Activated CD4-positive, CD25-positive, alpha-beta regulatory T cell treated with anti-CD3 and anti-CD28 coated beads, Interleukin-2, amount 50 U/mL, for 24 hours (primary cell): ENCODE measurements at regions not wholly inside any gene's neighbourhood (a gene's known extent, or its start where the extent isn't known, plus 50 kb on each side); places are given as distances from the start of the nearest gene placed in this dataset.
"Not testable (repeated sequence)": the region's sequence is repeated elsewhere in the genome, so short reads cannot be mapped to it uniquely, and the experiment has no call there.

Experiments
- ATAC-seq, 2 donors: fragments of 150-1000 bp; cut with Tn5 transposase; one replicate each; pipeline ENCODE4 v1.10.0; 2021; ENCODE audit warnings: mild to moderate bottlenecking in 1 of 2, moderate library complexity in 1 of 2

DNA sequence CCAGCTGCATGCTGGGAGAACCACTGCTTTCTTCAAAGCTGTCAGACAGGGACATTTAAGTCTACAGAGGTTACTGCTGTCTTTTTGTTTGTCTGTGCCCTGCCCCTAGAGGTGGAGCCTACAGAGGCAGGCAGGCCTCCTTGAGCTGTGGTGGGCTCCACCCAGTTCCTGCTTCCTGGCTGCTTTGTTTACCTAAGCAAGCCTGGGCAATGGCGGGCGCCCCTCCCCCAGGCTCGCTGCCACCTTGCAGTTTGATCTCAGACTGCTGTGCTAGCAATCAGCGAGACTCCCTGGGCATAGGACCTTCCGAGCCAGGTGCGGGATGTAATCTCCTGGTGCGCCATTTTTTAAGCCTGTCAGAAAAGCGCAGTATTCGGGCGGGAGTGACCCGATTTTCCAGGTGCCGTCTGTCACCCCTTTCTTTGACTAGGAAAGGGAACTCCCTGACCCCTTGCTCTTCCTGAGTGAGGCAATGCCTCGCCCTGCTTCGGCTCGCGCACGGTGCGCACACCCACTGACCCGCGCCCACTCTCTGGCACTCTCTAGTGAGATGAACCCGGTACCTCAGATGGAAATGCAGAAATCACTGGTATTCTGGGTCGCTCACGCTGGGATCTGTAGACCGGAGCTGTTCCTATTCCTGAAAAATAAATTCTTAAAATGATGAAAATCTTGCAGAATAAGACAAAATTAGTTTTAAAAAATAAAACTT, 1022.9 kb downstream of the RAPGEF2 start:
- ATAC-seq = not testable (repeated sequence)

DNA sequence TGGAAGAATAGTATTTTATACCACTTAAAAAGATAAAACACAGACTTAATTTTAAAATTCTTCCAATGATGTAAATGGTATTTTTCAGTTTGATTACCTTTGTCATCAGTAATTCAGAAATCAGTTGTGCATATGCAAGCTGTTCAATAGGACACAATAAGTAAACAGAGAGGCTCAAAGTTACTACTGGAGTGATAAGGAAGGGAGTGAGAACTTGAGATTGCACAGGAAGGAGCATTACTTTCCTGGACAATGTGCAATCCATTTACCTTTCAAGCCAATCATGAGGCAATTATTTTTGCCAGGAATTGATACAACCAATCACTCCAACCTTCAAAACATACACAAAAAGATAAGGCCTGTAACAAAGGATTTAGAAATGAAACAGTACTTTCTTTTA, 1024.3 kb downstream of the RAPGEF2 start:
- no peak for ATAC-seq

- no peak for ATAC-seq
Observed at GRCh38 chr4:160129439-160129838, 1026.6 kb downstream of the RAPGEF2 start.

GRCh38 chr4:160136021-160136420, 1033.1 kb downstream of the RAPGEF2 start:
- ATAC-seq = no peak

DNA sequence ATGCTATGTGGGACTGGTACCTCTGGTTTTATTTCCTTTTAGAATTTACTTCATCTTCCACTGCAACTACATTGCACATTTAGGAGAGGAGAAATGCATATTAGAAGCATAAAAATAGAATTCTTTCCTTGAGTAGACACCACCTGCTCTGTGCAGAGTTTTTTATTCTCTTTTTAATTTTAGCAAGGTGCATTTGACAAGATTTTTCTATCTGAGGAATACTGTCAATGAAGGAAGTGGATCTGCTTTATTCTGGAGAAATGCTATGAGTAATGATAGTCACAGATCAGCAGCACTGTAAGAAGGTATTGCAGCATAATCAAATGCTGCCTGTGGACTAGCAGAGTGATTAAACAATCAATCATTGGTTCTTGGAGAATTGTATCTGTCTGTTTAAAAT, 1038.3 kb downstream of the RAPGEF2 start:
- ATAC-seq = no peak

DNA sequence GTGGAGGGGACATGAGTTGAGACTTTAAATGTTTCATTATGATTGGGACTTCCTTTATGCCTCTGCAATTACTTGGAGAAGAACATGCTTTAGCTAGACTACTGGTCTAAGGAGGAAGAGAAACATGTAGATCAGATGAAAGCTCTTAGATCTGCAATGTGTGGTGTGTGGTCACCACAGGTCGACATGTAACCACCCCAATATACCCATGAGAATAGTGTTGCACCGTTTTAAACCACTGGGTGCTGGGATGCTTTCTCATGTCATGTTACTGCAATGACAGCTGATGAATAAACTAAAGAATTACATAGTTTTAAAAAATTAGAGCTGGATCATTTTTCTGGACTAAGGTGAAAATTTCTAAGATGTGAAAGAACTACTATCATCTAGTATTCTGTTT, 1039.7 kb downstream of the RAPGEF2 start:
- no peak for ATAC-seq

DNA sequence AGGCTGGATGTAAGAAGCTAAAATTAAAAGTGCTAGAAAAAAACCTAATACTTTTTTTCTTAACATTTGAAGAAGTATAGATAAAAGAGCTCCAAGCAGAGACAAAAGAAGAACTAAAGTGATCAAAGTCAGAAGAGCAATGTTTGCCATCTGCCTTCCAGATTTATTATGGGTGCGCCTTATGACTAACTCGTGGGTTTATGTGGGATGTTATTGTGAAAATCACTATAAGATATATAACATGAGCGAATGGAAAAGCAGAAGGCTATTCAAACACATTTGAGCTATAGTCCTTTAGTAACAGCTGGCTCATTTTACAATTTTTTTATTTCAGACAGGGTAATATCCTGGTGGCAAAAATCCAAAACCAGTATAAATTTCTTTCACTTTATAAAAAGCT, 1040.7 kb downstream of the RAPGEF2 start:
- no peak for ATAC-seq

DNA sequence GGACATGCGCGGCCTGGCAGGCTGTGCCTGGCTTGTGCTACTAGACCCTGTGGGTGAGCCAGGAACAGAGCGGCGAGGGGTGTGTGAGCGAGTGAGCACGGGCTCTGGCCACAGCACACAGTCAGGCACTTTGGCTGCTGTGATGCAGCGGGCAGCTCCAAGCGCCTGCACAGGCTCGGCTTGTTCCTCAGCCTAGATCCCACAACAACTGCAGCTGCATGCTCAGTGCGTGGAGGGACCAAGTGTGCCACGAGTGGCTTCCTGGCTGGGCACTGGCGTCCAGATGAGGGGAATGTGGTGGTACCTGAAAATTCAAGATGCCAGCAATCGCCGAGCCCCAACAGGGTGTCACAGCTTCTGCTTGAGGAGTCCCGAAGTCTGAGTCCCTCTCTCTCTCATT, 1056.6 kb downstream of the RAPGEF2 start:
- ATAC-seq = no peak

DNA sequence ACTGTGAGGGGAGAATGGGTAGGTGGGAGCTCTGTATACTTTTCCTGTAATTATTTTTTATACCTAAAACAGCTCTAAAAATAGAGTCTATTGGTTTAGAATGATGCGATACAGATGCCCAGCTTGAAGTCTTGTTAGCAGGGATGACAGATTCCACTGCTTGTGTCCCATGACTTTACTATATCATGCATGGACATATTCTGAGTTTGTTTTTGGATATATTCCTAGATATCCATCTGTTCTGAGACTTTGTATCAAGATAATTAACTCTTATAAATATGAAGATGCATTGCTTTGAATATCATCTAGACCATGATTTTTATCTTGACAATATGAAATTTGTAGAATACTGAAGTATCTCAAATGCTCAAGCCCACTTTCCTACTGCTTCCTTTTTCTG, 1058.1 kb downstream of the RAPGEF2 start:
- ATAC-seq = no peak

DNA sequence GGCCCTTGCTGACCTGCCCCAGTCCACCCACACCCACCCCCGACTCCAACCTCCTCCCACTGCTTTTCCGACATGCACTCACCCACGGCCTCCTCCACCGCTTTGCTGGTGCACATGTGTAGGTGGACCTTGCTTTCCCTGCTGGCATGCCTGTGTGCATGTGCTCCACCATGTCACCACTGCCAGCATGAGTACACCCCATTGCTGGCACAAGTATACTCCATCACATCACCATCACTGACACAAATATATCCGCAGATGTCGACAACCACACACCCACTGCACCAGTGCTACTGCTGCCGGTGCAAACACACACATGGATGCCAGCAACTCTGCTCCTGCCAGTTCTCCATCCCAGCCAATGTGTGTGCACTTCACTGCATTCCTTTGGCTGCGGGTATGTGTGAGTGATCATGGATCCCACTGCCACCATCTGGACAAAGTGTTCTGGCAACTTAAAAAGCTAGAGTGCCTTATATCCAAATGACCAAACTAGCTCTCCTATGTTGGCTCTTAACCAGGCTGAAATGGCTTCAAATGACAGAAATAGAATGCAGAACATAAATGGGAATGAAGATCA, 1072.3 kb downstream of the RAPGEF2 start:
- ATAC-seq = no peak

DNA sequence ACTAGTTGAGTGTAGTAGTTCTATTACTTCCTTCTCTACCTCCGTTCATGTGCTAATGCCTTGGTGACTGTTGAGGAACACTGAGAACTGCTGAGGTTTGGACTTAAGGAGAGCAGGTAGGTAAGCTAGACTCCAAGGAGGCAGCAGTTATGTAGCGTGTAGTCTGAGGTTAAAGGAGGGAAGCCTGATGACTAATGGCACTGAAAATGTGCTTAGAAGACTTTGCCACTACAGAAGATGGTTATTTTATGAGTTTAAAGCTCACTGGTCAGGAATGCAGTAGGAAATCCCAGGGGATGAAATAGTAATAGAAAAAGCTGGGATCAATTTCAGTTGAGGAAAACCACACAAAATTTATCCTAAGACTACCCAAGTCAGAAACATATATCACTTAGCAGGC, 1077.3 kb downstream of the RAPGEF2 start:
- ATAC-seq = no peak

GRCh38 chr4:160182727-160183126, 1079.8 kb downstream of the RAPGEF2 start:
- no peak for ATAC-seq

DNA sequence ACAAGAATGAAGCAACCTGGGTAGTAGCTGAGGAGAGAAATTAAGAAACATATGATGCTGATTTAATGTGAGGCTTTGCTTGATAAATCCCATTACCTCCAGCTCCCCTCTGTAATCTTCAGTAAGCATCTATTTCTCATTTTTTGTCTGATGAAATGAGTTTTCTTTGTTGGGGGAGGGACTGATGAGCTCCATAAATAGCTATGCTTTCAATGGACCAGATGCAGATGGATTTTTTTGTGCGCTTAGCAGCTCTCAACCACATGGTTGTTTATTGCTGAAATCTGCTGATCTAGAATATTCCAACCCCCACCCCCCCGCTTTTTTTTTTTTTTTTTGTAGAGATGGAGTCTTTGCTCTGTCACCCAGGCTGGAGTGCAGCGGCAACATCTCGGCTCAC, 1082.0 kb downstream of the RAPGEF2 start:
- no peak for ATAC-seq

- no peak for ATAC-seq
Observed at GRCh38 chr4:160193787-160194186, 1090.9 kb downstream of the RAPGEF2 start.

GRCh38 chr4:160194716-160195115, 1091.8 kb downstream of the RAPGEF2 start:
- no peak for ATAC-seq

DNA sequence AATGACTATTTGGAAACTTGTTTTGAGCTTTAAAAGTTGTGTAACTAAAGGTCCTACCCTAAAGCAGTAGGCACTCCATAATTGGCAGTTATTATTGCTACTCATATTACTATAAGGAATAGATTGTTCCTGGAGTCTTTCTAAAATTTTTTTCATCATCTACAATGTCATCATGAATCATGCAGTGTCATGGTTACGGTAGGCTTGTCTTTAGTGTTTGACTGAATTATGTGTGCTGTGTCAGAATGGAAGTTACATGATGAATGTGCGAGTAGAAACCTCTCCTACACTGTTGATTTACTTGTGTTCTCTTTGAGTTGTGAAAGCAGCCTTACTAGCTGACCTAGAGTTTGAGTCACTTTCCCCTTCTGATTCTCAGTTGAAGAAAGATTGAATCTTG, 1099.9 kb downstream of the RAPGEF2 start:
- ATAC-seq = no peak

DNA sequence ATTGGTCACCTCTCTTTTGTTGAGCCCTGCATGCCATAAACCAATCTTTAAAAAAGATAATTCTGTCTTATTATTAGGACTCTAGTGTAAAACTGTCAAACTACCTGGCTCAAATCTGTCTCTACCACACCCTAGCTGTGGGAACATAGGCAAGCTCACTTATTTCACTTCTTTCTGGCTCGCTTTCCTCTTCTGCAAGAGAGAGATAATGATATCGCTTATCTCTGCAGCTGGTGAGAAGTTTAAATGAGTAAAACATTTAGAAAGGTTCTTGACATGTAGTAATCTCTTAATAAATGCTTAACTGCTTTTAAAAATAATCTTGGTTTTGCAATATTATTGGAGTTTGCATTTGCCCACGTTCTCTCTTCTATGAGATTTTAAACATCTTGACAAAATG, 1109.2 kb downstream of the RAPGEF2 start:
- no peak for ATAC-seq

DNA sequence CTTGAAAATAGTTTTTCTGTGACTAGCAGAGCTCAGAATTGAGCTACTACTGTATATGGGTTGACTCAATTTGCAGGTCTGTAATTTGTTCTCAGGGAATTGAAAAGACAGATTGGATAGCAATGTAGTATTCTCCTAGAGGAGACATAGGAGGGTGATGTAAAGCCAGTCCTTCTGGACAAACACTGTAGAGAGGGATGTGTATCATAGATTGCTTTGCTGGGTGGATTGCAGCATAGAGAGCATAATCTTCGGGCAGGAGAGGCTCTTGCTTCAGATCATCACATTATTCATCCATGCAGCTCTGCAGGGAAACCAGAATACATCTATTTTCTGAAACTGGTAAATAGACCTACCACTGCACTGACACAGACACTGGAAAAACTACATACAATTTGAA, 1110.5 kb downstream of the RAPGEF2 start:
- no peak for ATAC-seq

DNA sequence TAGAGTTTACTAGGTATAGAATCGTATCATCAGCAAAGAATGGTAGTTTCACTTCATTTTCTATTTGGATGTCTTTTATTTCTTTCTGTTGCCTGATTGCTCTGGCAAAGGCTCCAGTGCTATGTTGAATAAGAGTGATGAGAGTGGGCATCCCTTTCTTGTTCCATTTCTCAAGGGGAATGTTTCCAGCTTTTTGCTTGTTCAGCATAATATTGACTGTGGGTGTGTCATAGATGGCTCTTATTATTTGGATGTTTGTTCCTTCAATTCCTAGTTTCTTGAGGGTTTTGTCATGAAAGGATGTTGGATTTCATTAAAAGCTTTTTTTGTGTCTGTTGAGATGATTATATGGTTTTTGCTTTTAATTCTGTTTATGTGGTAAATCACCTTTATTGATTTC, 1114.5 kb downstream of the RAPGEF2 start:
- no peak for ATAC-seq

GRCh38 chr4:160224049-160224448, 1121.2 kb downstream of the RAPGEF2 start:
- ATAC-seq = no peak

GRCh38 chr4:160233141-160233540, 1130.3 kb downstream of the RAPGEF2 start:
- no peak for ATAC-seq

- no peak for ATAC-seq
Observed at GRCh38 chr4:160235285-160235684, 1132.4 kb downstream of the RAPGEF2 start.

DNA sequence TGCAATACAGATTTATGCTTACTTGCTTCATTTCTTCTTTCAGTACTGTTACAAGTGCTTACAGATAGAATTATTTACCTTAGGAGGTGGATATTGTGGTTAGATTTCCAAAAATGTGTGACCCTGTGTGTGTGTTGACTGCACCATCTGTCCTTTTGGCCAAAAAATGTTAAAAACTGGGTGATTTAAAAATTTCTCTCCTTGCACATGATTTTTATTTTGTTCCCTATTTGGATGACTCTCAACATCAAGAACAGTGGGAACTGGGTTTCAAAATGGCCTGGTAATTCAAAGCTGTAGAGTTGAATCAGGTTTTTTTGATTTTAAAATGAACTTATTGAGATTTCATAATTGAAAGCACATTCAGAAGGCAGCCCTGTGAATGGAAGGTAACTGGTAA, 1132.9 kb downstream of the RAPGEF2 start:
- no peak for ATAC-seq

DNA sequence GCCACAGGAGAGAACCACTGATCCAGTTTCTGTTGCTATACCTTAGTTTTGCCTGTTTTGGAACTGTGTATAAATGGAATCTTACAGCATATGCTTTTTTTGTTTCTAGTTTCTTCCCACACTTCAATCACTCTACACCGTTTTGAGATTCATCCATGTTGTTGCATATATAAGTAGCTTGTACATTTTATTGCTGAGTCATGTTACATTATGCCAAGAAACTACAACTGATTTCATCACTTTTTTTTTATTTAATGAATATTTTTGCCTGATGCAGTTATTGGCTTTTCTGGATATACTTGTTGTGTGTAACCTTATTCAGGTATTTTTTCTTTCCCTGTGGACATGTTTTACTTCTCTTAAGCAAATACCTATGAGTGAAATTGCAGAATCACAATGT, 1135.9 kb downstream of the RAPGEF2 start:
- no peak for ATAC-seq

- ATAC-seq = no peak
Observed at GRCh38 chr4:160247091-160247656, 1144.3 kb downstream of the RAPGEF2 start.
